PC-9 (cell line): ENCODE measurements at regions not wholly inside any gene's neighbourhood (a gene's known extent, or its start where the extent isn't known, plus 50 kb on each side); places are given as distances from the start of the nearest gene placed in this dataset.

Source experiments
- EZH2 ChIP-seq: fragments of 200-600 bp; sonication (generic); IDR thresholded peaks from 2 replicates; pipeline ENCODE4 v1.8.0; 2017; ENCODE audit warnings: antibody characterized with exemption, low read depth
- TF ChIP-seq, protein P1 (sequence below): fragments of 200-600 bp; sonication (generic); conservative IDR thresholded peaks from 2 replicates; pipeline ENCODE4 v1.6.1; 2017; ENCODE audit warnings: mixed run types, antibody characterized with exemption, mild to moderate bottlenecking, moderate library complexity

DNA sequence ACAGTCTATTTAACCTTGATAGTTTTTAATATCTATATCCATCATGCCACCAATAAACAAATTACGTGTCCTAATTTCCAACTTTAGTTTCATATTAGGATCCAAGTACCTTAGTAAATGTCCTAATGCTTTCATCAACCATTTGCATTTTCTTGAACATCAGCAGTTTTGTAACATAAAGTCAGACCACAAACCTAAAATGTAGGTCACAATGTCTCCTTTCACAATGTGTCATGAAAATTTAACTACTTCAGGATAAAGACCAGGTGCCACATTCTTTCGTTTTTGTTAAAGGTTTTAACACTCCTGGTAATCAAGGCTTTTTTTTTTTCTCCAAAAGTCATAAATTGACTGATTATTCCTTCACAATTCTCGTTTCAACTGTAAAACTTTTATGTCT, 310.7 kb upstream of the PMFBP1 start:
- TF ChIP-seq, protein P1, sequence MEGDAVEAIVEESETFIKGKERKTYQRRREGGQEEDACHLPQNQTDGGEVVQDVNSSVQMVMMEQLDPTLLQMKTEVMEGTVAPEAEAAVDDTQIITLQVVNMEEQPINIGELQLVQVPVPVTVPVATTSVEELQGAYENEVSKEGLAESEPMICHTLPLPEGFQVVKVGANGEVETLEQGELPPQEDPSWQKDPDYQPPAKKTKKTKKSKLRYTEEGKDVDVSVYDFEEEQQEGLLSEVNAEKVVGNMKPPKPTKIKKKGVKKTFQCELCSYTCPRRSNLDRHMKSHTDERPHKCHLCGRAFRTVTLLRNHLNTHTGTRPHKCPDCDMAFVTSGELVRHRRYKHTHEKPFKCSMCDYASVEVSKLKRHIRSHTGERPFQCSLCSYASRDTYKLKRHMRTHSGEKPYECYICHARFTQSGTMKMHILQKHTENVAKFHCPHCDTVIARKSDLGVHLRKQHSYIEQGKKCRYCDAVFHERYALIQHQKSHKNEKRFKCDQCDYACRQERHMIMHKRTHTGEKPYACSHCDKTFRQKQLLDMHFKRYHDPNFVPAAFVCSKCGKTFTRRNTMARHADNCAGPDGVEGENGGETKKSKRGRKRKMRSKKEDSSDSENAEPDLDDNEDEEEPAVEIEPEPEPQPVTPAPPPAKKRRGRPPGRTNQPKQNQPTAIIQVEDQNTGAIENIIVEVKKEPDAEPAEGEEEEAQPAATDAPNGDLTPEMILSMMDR: no peak
- no peak for TF ChIP-seq EZH2
